Fibroblast of pulmonary artery (primary cell): ENCODE measurements at regions not wholly inside any gene's neighbourhood (a gene's known extent, or its start where the extent isn't known, plus 50 kb on each side); places are given as distances from the start of the nearest gene placed in this dataset.

Source experiments
- DNase-seq: peaks from one replicate; pipeline ENCODE4 v3.0.0-alpha.2; 2010; ENCODE audit warnings: low read depth
- H3K4me3 ChIP-seq: replicated peaks from 2 replicates; pipeline ENCODE4 v1.5.1; 2011; ENCODE audit warnings: low read depth, mild to moderate bottlenecking, control low read depth, low read length, moderate library complexity
- TF ChIP-seq, protein P1 (sequence below): IDR thresholded peaks from 2 replicates; pipeline ENCODE4 v1.5.1; 2011; ENCODE audit warnings: mild to moderate bottlenecking, control low read depth, low read length, inconsistent platforms; ENCODE audit errors: missing control alignments

DNA sequence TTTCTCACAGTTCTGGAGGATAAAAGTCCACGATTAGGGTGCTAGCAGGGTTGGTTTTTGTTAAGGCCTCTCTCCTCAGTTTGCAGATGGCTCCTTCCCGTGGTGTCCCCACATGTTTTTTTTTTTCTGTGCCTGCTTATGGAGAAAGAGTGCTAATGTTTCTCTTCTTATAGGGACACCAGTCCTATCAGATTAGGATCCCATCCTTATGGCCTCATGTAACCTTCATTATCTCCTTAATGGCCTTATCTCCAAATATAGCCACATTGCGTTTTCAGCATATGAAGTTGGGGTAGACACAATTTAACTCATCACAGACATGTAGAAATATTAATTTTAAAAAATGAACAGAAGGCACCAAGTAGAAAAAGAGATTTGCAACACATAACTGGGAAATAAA is 755.7 kb upstream of the CELF4 start:
- DNase-seq, result no peak
- TF ChIP-seq, protein P1, sequence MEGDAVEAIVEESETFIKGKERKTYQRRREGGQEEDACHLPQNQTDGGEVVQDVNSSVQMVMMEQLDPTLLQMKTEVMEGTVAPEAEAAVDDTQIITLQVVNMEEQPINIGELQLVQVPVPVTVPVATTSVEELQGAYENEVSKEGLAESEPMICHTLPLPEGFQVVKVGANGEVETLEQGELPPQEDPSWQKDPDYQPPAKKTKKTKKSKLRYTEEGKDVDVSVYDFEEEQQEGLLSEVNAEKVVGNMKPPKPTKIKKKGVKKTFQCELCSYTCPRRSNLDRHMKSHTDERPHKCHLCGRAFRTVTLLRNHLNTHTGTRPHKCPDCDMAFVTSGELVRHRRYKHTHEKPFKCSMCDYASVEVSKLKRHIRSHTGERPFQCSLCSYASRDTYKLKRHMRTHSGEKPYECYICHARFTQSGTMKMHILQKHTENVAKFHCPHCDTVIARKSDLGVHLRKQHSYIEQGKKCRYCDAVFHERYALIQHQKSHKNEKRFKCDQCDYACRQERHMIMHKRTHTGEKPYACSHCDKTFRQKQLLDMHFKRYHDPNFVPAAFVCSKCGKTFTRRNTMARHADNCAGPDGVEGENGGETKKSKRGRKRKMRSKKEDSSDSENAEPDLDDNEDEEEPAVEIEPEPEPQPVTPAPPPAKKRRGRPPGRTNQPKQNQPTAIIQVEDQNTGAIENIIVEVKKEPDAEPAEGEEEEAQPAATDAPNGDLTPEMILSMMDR, result no peak
- no peak overlapping the region for H3K4me3 ChIP-seq

DNA sequence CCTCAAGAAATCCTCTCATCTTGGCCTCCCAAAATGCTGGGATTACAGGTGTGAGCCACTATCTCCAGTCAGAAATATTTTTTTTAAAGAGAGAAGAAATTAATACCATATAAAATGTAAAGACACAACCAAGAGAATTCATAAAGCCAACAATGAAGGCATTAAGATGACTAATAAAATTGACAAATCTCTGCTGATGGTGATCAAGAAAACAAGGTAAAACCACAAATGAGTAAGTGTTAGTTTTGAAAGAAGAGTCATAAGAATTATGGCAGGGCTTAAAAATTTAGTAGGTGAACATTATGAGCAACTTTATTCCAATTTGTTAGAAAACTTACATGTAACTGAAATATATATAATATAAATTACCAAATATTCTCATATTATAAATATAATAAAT is 752.8 kb upstream of the CELF4 start:
- no peak overlapping the region for H3K4me3 ChIP-seq
- TF ChIP-seq, protein P1, result no peak
- no peak for DNase-seq

DNA sequence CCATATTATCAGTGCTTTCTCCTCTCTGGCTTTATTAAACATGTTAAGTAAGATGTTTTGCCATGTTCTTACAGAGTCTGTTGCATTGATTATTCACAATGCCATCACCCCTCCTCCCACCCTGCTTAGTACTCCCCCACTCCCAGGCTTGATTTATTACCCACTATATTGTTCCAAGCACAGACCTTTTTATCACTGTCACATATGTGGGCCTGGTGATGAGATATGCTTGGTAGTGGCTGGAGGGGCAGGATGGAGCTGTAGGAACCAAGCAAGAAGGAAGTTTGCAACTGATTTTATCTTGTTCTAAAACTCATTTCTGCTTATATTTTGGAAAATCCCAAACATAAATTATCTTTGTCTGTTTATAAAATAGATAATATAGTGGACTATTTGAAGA is 748.2 kb upstream of the CELF4 start:
- H3K4me3 ChIP-seq, result no peak overlapping the region
- TF ChIP-seq, protein P1, result no peak
- no peak for DNase-seq

DNA sequence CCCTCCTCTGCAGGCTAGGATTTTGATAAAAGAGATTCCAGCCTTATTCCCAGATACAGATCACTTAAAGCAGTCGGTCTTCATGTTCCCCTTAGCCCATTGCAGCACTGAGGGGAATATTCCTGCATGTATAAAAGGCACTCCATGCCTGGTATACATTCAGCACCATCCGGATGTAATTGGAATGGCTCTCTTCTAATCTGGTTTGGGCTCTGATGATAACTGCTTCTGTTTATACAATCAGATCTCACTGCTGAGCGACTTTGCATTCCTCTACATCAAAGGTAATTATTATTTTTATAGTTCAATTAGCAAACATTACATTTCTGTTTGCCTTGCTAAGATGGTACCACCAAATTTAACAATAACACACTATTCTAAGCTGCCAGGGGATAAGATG is 746.9 kb upstream of the CELF4 start:
- no peak for DNase-seq
- TF ChIP-seq, protein P1, result no peak
- no peak overlapping the region for H3K4me3 ChIP-seq

GRCh38 chr18:38310936-38311335 is 745.3 kb upstream of the CELF4 start:
- TF ChIP-seq, protein P1, result no peak
- no peak overlapping the region for H3K4me3 ChIP-seq
- DNase-seq, result no peak

DNA sequence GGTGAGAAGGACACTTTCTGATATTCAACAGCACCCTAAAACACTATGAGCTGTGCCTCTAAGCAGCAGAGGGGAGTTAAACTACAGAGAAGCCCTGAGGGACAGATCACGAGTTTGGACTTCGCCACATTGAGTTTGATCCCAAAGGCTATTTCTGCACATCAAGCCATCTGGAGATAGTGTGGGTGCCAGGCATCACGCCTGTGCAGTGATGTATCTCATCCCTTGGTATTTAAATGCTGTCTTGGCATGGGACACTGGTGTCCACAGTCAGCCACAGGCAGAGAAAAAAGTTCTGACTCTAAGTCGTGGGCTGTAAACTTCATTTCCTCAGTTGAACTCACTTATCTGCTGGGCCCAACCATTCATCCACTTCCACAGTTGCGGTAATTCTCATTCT is 742.3 kb upstream of the CELF4 start:
- no peak for DNase-seq

DNA sequence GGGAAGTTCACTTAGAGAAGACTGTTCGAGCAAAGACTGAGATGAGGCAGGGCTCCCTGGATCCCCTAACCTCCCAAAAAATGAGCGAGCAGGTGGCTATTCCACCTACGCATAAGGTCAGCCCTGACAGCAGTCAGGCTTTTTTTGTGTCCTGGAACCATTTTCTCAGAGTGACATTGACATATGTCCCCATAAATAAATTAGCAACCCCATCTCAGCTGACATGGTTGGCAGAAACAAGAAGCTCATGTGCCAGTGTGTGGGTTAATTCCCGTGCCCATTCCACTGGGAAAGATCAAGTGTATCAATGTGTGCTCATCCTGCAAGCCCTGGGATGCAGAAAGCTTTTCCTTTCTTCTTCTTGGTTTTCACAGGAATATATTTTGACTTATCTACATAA is 740.4 kb upstream of the CELF4 start:
- TF ChIP-seq, protein P1, result no peak
- H3K4me3 ChIP-seq, result no peak overlapping the region
- no peak for DNase-seq

More for the DNA sequence above, 742.3 kb upstream of the CELF4 start:
- TF ChIP-seq, protein P1, result no peak
- no peak overlapping the region for H3K4me3 ChIP-seq
